Left lung (tissue), 4 donors: ENCODE measurements at regions not wholly inside any gene's neighbourhood (a gene's known extent, or its start where the extent isn't known, plus 50 kb on each side); places are given as distances from the start of the nearest gene placed in this dataset.

ENCODE experiments used
- ATAC-seq: fragments of 200-7000 bp; cut with Tn5 transposase; one replicate; pipeline ENCODE4 v1.9.1; 2020; ENCODE audit warnings: moderate library complexity
- DNase-seq, 4 donors: peaks; one replicate each; pipeline ENCODE4 v3.0.0-alpha.2; 2013 to 2020
- H3K27ac ChIP-seq, 2 donors: fragments of 200-600 bp; sonication (generic) in 1 of 2; one replicate each; pipeline versions ENCODE4 v1.5.0 to v1.8.0; 2020 to 2021
- H3K27me3 ChIP-seq, 2 donors: fragments of 200-600 bp; sonication (generic) in 1 of 2; one replicate each; pipeline versions ENCODE4 v1.5.0 to v1.8.0; 2020 to 2021
- H3K36me3 ChIP-seq, 2 donors: fragments of 200-600 bp; sonication (generic) in 1 of 2; one replicate each; pipeline versions ENCODE4 v1.5.0 to v1.8.0; 2020 to 2021
- H3K4me1 ChIP-seq, 2 donors: fragments of 200-600 bp; one replicate each; pipeline ENCODE4 v1.8.0; 2021
- H3K4me3 ChIP-seq, 2 donors: fragments of 200-600 bp; sonication (generic) in 1 of 2; one replicate each; pipeline versions ENCODE4 v1.5.0 to v1.8.0; 2020 to 2021; ENCODE audit warnings: mild to moderate bottlenecking in 1 of 2
- H3K9me3 ChIP-seq, 2 donors: fragments of 200-600 bp; sonication (generic) in 1 of 2; one replicate each; pipeline versions ENCODE4 v1.5.0 to v1.8.0; 2020 to 2021
- CTCF ChIP-seq, 2 donors: fragments of 200-600 bp; sonication (generic) in 1 of 2; IDR thresholded peaks; one replicate each; pipeline versions ENCODE4 v1.5.0 to v1.8.0; 2021; ENCODE audit warnings: antibody characterized with exemption in 2 of 2
- intact Hi-C, 2 donors: fragments of 100-400 bp; cut with DNase I; formaldehyde crosslinking; loops; one replicate each; pipeline versions ENCODE4 v1.11.2 to v1.14.2; 2022
- donor health status: DM: no; HTN: yes; CAD: no.
- donor health status: DM: no; HTN: no; CAD: no.

- Histone ChIP-seq H3K36me3 (no peaks in the 10 kb centered on the region), H3K27me3 (no peaks in the 10 kb centered on the region), H3K4me3 (no peak overlapping the region), H3K9me3 (no peaks in the 10 kb centered on the region), H3K4me1 (no peaks in the 10 kb centered on the region), H3K27ac (no peak overlapping the region)
- ATAC-seq (no peak), DNase-seq (no peak)
- TF ChIP-seq CTCF (IDR thresholded peaks at IDR 0.05), result no peak
- intact Hi-C loops, result no loop called here
These were observed 306.1 kb downstream of the ABCC12 start for GRCh38 chr16:47849736-47850135.

GRCh38 chr16:47848421-47849109, 307.2 kb downstream of the ABCC12 start:
- no peak for TF ChIP-seq CTCF (IDR thresholded peaks at IDR 0.05)
- DNase-seq, result no peak
- Histone ChIP-seq H3K27ac (no peak overlapping the region), H3K4me1 (no peaks in the 10 kb centered on the region), H3K36me3 (no peaks in the 10 kb centered on the region), H3K4me3 (no peak overlapping the region), H3K27me3 (no peaks in the 10 kb centered on the region), H3K9me3 (no peaks in the 10 kb centered on the region)
- intact Hi-C loops, result no loop called here
- no peak for ATAC-seq

- Histone ChIP-seq H3K36me3 (no peaks in the 10 kb centered on the region), H3K9me3 (no peaks in the 10 kb centered on the region), H3K4me1 (no peaks in the 10 kb centered on the region), H3K27me3 (no peaks in the 10 kb centered on the region), H3K4me3 (no peak overlapping the region), H3K27ac (no peak overlapping the region)
- peak in 2 of 4 donors; percentile 37 to 80 for DNase-seq
- intact Hi-C loops, result no loop called here
- TF ChIP-seq CTCF (IDR thresholded peaks at IDR 0.05), result no peak
- ATAC-seq, result no peak
These were observed 308.4 kb downstream of the ABCC12 start for GRCh38 chr16:47847220-47847970.

GRCh38 chr16:47834485-47835024, 321.2 kb downstream of the ABCC12 start:
- DNase-seq (no peak), ATAC-seq (no peak)
- intact Hi-C loops, result no loop called here
- Histone ChIP-seq H3K27ac (no peak overlapping the region), H3K4me3 (no peak overlapping the region), H3K36me3 (no peaks in the 10 kb centered on the region), H3K27me3 (no peaks in the 10 kb centered on the region), H3K9me3 (peaks cover 0 to 35% of the 10 kb centered on the region in 2 donors), H3K4me1 (no peaks in the 10 kb centered on the region)
- no peak for TF ChIP-seq CTCF (IDR thresholded peaks at IDR 0.05)

DNA sequence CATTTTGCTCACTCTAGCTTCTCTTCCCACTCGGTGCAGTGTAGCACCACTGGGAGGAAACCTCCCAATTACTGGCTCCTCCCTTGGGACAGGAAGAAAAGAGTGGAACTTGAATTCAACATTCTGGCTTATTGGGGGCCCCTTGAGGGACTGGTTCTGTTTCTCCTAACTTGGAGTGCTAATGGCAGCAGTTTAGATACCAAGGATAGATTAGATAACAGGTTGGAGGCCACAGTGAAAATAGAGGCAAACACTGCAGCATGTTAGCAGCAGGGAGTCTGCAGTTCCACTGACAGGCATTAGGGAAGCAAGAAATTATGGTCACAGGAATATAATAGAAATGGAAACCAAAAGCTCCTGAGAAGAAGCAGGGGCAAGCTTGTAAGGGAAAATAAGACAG, 322.0 kb downstream of the ABCC12 start:
- no peak overlapping the region for H3K27ac ChIP-seq
- TF ChIP-seq CTCF (IDR thresholded peaks at IDR 0.05), result no peak

More for the DNA sequence above, 322.0 kb downstream of the ABCC12 start:
- no peak for ATAC-seq
- H3K36me3 ChIP-seq, result no peaks in the 10 kb centered on the region
- H3K9me3 ChIP-seq, result peaks cover 0 to 35% of the 10 kb centered on the region in 2 donors
- H3K4me1 ChIP-seq, result no peaks in the 10 kb centered on the region
- intact Hi-C loops, result no loop called here
- H3K4me3 ChIP-seq, result no peak overlapping the region
- DNase-seq, result no peak
- H3K27me3 ChIP-seq, result no peaks in the 10 kb centered on the region
